HG03135 (cell line): ENCODE measurements at regions not wholly inside any gene's neighbourhood (a gene's known extent, or its start where the extent isn't known, plus 50 kb on each side); places are given as distances from the start of the nearest gene placed in this dataset.
A peak's percentile ranks its signal among the peaks of the same experiment; 100 is the strongest.
"Not testable (repeated sequence)": the region's sequence is repeated elsewhere in the genome, so short reads cannot be mapped to it uniquely, and the experiment has no call there.

ENCODE experiments used
- ATAC-seq: cut with Tn5 transposase; IDR thresholded peaks from one replicate; pipeline ENCODE4 v1.9.1; 2021; ENCODE audit warnings: mild to moderate bottlenecking, moderate library complexity; ENCODE audit not compliant: unreplicated experiment

GRCh38 chr1:58206749-58207148 lies 339.8 kb downstream of the OMA1 start:
- no peak for ATAC-seq

- ATAC-seq, result no peak
Observed at GRCh38 chr1:58204284-58204683, 342.2 kb downstream of the OMA1 start.

GRCh38 chr1:58201492-58202106 lies 344.9 kb downstream of the OMA1 start:
- ATAC-seq, result no peak

- no peak for ATAC-seq
Observed at GRCh38 chr1:58200437-58200836, 346.1 kb downstream of the OMA1 start.

- no peak for ATAC-seq
Observed at GRCh38 chr1:58197811-58198210, 348.7 kb downstream of the OMA1 start.

- no peak for ATAC-seq
Observed at GRCh38 chr1:58190267-58190988, 356.1 kb downstream of the OMA1 start.

- no peak for ATAC-seq
Observed at GRCh38 chr1:58189453-58189852, 357.1 kb downstream of the OMA1 start.

- no peak for ATAC-seq
Observed at GRCh38 chr1:58183286-58183685, 363.2 kb downstream of the OMA1 start.

- no peak for ATAC-seq
Observed at GRCh38 chr1:58180537-58180936, 366.0 kb downstream of the OMA1 start.

- not testable (repeated sequence) for ATAC-seq
Observed at GRCh38 chr1:58169160-58169559, 377.4 kb downstream of the OMA1 start.

GRCh38 chr1:58167131-58167530 lies 379.4 kb downstream of the OMA1 start:
- not testable (repeated sequence) for ATAC-seq

- no peak for ATAC-seq
Observed at GRCh38 chr1:58166417-58166816, 380.1 kb downstream of the OMA1 start.

GRCh38 chr1:58165073-58165472 lies 381.5 kb downstream of the OMA1 start:
- ATAC-seq, result no peak

- ATAC-seq, result no peak
Observed at GRCh38 chr1:58162952-58163550, 383.5 kb downstream of the OMA1 start.

GRCh38 chr1:58159434-58159830 lies 387.1 kb downstream of the OMA1 start:
- no peak for ATAC-seq

- ATAC-seq, result no peak
Observed at GRCh38 chr1:58158506-58159433, 387.8 kb downstream of the OMA1 start.

- ATAC-seq, result no peak
Observed at GRCh38 chr1:58158016-58158415, 388.5 kb downstream of the OMA1 start.

GRCh38 chr1:58157256-58157655 lies 389.3 kb downstream of the OMA1 start:
- no peak for ATAC-seq

- ATAC-seq, result no peak
Observed at GRCh38 chr1:58156831-58157230, 389.7 kb downstream of the OMA1 start.

GRCh38 chr1:58156124-58156468 lies 390.4 kb downstream of the OMA1 start:
- ATAC-seq, result peak; percentile 58

GRCh38 chr1:58155418-58156123 lies 391.0 kb downstream of the OMA1 start:
- ATAC-seq, result peak; percentile 52
